ENCODE measurements at regions not wholly inside any gene's neighbourhood (a gene's known extent, or its start where the extent isn't known, plus 50 kb on each side); places are given as distances from the start of the nearest gene placed in this dataset.

GRCh38 chr15:97200161-97200560, 760.3 kb upstream of the ARRDC4 start:
- Histone ChIP-seq H3K9me3 (ENCODE audit: insufficient read depth, low read length, severe bottlenecking) (no peaks in the 10 kb centered on the region), H3K4me2 (ENCODE audit: insufficient read depth, low read length) (no peak overlapping the region), H3K27me3 (ENCODE audit: insufficient read depth, low read length, poor library complexity) (no peaks in the 10 kb centered on the region), H3K79me2 (ENCODE audit: insufficient read depth, low read length) (no peaks in the 10 kb centered on the region), H4K20me1 (ENCODE audit: insufficient read depth, low read length) (no peaks in the 10 kb centered on the region), H3K27ac (ENCODE audit: low read length) (no peak overlapping the region), H3K4me3 (ENCODE audit: low read depth in 1 of 2, low read length in 2 of 2) (no peak overlapping the region), H3K9ac (ENCODE audit: low read depth, low read length) (no peak overlapping the region), H3K36me3 (ENCODE audit: insufficient read depth, low read length) (no peaks in the 10 kb centered on the region), H2AFZ (ENCODE audit: low read depth, low read length) (no peak overlapping the region), H3K4me1 (ENCODE audit: insufficient read depth, low read length) (no peaks in the 10 kb centered on the region)
- TF ChIP-seq EZH2 (IDR thresholded peaks at IDR 0.05; ENCODE audit: borderline replicate concordance, low read depth, low read length, severe bottlenecking), result no peak
- TF ChIP-seq CTCF (IDR thresholded peaks at IDR 0.05; ENCODE audit: borderline replicate concordance, extremely low read depth, low read length, poor library complexity, severe bottlenecking), result no peak
- ATAC-seq (ENCODE audit: insufficient read depth, low read depth) (no peak), DNase-seq (no peak)

DNA sequence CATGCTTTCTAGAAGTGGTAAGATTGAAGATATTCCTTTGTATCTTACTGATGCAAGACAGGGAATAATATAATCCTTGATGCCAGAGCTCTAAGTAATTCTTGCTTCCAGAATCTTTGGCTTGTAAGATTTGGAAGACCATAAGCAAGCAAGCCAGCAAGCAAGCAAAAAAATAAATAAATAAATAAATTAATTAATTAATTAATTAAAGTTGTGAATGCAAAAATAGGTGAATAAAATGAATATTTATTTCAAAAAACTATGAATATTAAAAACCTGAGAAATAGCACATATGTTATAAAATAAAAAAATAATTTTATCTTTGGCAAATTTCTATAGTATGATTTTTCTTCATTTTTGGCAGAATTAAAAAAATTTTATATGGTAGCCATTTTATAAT, 750.2 kb upstream of the ARRDC4 start:
- no peak overlapping the region for H3K4me3 ChIP-seq (ENCODE audit: low read depth in 1 of 2, low read length in 2 of 2)
- no peak overlapping the region for H2AFZ ChIP-seq (ENCODE audit: low read depth, low read length)
- no peak for TF ChIP-seq CTCF (IDR thresholded peaks at IDR 0.05; ENCODE audit: borderline replicate concordance, extremely low read depth, low read length, poor library complexity, severe bottlenecking)
- TF ChIP-seq EZH2 (IDR thresholded peaks at IDR 0.05; ENCODE audit: borderline replicate concordance, low read depth, low read length, severe bottlenecking), result no peak
- H3K4me1 ChIP-seq (ENCODE audit: insufficient read depth, low read length), result no peaks in the 10 kb centered on the region
- no peak for ATAC-seq (ENCODE audit: insufficient read depth, low read depth)
- H3K9me3 ChIP-seq (ENCODE audit: insufficient read depth, low read length, severe bottlenecking), result no peaks in the 10 kb centered on the region
- H3K9ac ChIP-seq (ENCODE audit: low read depth, low read length), result no peak overlapping the region
- no peak for DNase-seq
- H4K20me1 ChIP-seq (ENCODE audit: insufficient read depth, low read length), result no peaks in the 10 kb centered on the region
- no peak overlapping the region for H3K4me2 ChIP-seq (ENCODE audit: insufficient read depth, low read length)
- H3K36me3 ChIP-seq (ENCODE audit: insufficient read depth, low read length), result no peaks in the 10 kb centered on the region
- H3K27ac ChIP-seq (ENCODE audit: low read length), result no peak overlapping the region
- no peaks in the 10 kb centered on the region for H3K27me3 ChIP-seq (ENCODE audit: insufficient read depth, low read length, poor library complexity)
- no peaks in the 10 kb centered on the region for H3K79me2 ChIP-seq (ENCODE audit: insufficient read depth, low read length)

GRCh38 chr15:97215629-97216028, 744.9 kb upstream of the ARRDC4 start:
- no peaks in the 10 kb centered on the region for H3K36me3 ChIP-seq (ENCODE audit: insufficient read depth, low read length)
- H3K27ac ChIP-seq (ENCODE audit: low read length), result no peak overlapping the region
- no peak overlapping the region for H3K9ac ChIP-seq (ENCODE audit: low read depth, low read length)
- no peaks in the 10 kb centered on the region for H3K4me1 ChIP-seq (ENCODE audit: insufficient read depth, low read length)
- H3K79me2 ChIP-seq (ENCODE audit: insufficient read depth, low read length), result no peaks in the 10 kb centered on the region
- ATAC-seq (ENCODE audit: insufficient read depth, low read depth) (no peak), DNase-seq (no peak)
- no peaks in the 10 kb centered on the region for H4K20me1 ChIP-seq (ENCODE audit: insufficient read depth, low read length)
- peaks cover 3% of the 10 kb centered on the region for H3K27me3 ChIP-seq (ENCODE audit: insufficient read depth, low read length, poor library complexity)
- H2AFZ ChIP-seq (ENCODE audit: low read depth, low read length), result no peak overlapping the region
- H3K9me3 ChIP-seq (ENCODE audit: insufficient read depth, low read length, severe bottlenecking), result no peaks in the 10 kb centered on the region
- H3K4me3 ChIP-seq (ENCODE audit: low read depth in 1 of 2, low read length in 2 of 2), result no peak overlapping the region
- no peak overlapping the region for H3K4me2 ChIP-seq (ENCODE audit: insufficient read depth, low read length)
- no peak for TF ChIP-seq CTCF (IDR thresholded peaks at IDR 0.05; ENCODE audit: borderline replicate concordance, extremely low read depth, low read length, poor library complexity, severe bottlenecking)
- no peak for TF ChIP-seq EZH2 (IDR thresholded peaks at IDR 0.05; ENCODE audit: borderline replicate concordance, low read depth, low read length, severe bottlenecking)

- no peak overlapping the region for H2AFZ ChIP-seq (ENCODE audit: low read depth, low read length)
- no peaks in the 10 kb centered on the region for H4K20me1 ChIP-seq (ENCODE audit: insufficient read depth, low read length)
- H3K4me1 ChIP-seq (ENCODE audit: insufficient read depth, low read length), result no peaks in the 10 kb centered on the region
- H3K36me3 ChIP-seq (ENCODE audit: insufficient read depth, low read length), result no peaks in the 10 kb centered on the region
- no peak overlapping the region for H3K4me3 ChIP-seq (ENCODE audit: low read depth in 1 of 2, low read length in 2 of 2)
- H3K27me3 ChIP-seq (ENCODE audit: insufficient read depth, low read length, poor library complexity), result no peaks in the 10 kb centered on the region
- H3K79me2 ChIP-seq (ENCODE audit: insufficient read depth, low read length), result no peaks in the 10 kb centered on the region
- no peak for TF ChIP-seq EZH2 (IDR thresholded peaks at IDR 0.05; ENCODE audit: borderline replicate concordance, low read depth, low read length, severe bottlenecking)
- TF ChIP-seq CTCF (IDR thresholded peaks at IDR 0.05; ENCODE audit: borderline replicate concordance, extremely low read depth, low read length, poor library complexity, severe bottlenecking), result no peak
- no peak overlapping the region for H3K4me2 ChIP-seq (ENCODE audit: insufficient read depth, low read length)
- no peaks in the 10 kb centered on the region for H3K9me3 ChIP-seq (ENCODE audit: insufficient read depth, low read length, severe bottlenecking)
- DNase-seq, result no peak
- no peak overlapping the region for H3K9ac ChIP-seq (ENCODE audit: low read depth, low read length)
- ATAC-seq (ENCODE audit: insufficient read depth, low read depth), result no peak
- H3K27ac ChIP-seq (ENCODE audit: low read length), result no peak overlapping the region
Measured at GRCh38 chr15:97224191-97224641, 736.3 kb upstream of the ARRDC4 start.
